CD14-positive monocyte (primary cell): ENCODE measurements at regions not wholly inside any gene's neighbourhood (a gene's known extent, or its start where the extent isn't known, plus 50 kb on each side); places are given as distances from the start of the nearest gene placed in this dataset.

Source experiments
- DNase-seq, 3 donors: peaks; one replicate each; pipeline ENCODE4 v3.0.0-alpha.2; 2011 to 2022
- H2AFZ ChIP-seq: 2 replicates; pipeline ENCODE4 v1.6.0; 2012; ENCODE audit warnings: mild to moderate bottlenecking, low read depth, low read length, inconsistent platforms; ENCODE audit not compliant: insufficient read depth, poor library complexity, severe bottlenecking
- H3K27ac ChIP-seq, 2 donors: 1 replicate in 1 of 2; 2 replicates in 1 of 2; pipeline ENCODE4 v1.5.1; 2012 to 2013; ENCODE audit warnings: low read length in 2 of 2, control low read depth in 1 of 2, inconsistent platforms in 1 of 2, low read depth in 1 of 2, mild to moderate bottlenecking in 1 of 2
- H3K27me3 ChIP-seq, 2 donors: one replicate each; pipeline versions ENCODE4 v1.6.0 to v1.6.1; 2011 to 2013; ENCODE audit warnings: low read length in 2 of 2; ENCODE audit not compliant: control insufficient read depth in 2 of 2, insufficient read depth in 2 of 2
- H3K36me3 ChIP-seq, 2 donors: replicated peaks in 1 of 2; 1 replicate in 1 of 2; 2 replicates in 1 of 2; pipeline versions ENCODE4 v1.5.1 to v1.6.1; 2012 to 2013; ENCODE audit warnings: low read length in 2 of 2, control low read depth in 1 of 2, inconsistent platforms in 1 of 2, mild to moderate bottlenecking in 1 of 2; ENCODE audit not compliant: insufficient read depth in 2 of 2, control insufficient read depth in 1 of 2
- H3K4me1 ChIP-seq, 2 donors: 1 replicate in 1 of 2; 2 replicates in 1 of 2; pipeline versions ENCODE4 v1.5.1 to v1.6.1; 2012 to 2013; ENCODE audit warnings: low read length in 2 of 2, control low read depth in 1 of 2, inconsistent platforms in 1 of 2, mild to moderate bottlenecking in 1 of 2, moderate library complexity in 1 of 2; ENCODE audit not compliant: insufficient read depth in 2 of 2, control insufficient read depth in 1 of 2
- H3K4me2 ChIP-seq: replicated peaks from 2 replicates; pipeline ENCODE3; 2012; ENCODE audit warnings: low read length, moderate library complexity, mild to moderate bottlenecking; ENCODE audit not compliant: poor library complexity, severe bottlenecking; ENCODE audit errors: extremely low read depth
- H3K4me3 ChIP-seq, 3 experiments: fragments of 200-600 bp in 1 of 3; sonication (generic) in 1 of 3; replicated peaks in 1 of 3; 1 replicate in 2 of 3; 2 replicates in 1 of 3; pipeline ENCODE4 v1.5.1; 2011 to 2013; ENCODE audit warnings: low read length in 3 of 3, mild to moderate bottlenecking in 3 of 3, control low read depth in 2 of 3, low read depth in 2 of 3, inconsistent platforms in 1 of 3, moderate library complexity in 1 of 3
- H3K79me2 ChIP-seq: 2 replicates; pipeline ENCODE4 v1.6.0; 2012; ENCODE audit warnings: mild to moderate bottlenecking, control low read depth, inconsistent platforms, low read length, moderate library complexity; ENCODE audit not compliant: insufficient read depth
- H3K9ac ChIP-seq: 2 replicates; pipeline ENCODE4 v1.6.0; 2017; ENCODE audit warnings: low read length, mild to moderate bottlenecking; ENCODE audit not compliant: insufficient read depth, poor library complexity, severe bottlenecking
- H3K9me3 ChIP-seq, 2 donors: replicated peaks in 1 of 2; 1 replicate in 1 of 2; 2 replicates in 1 of 2; pipeline versions ENCODE4 v1.5.1 to v1.6.1; 2012 to 2013; ENCODE audit warnings: low read length in 2 of 2, control low read depth in 1 of 2; ENCODE audit not compliant: control insufficient read depth in 1 of 2, insufficient read depth in 1 of 2
- H4K20me1 ChIP-seq: 2 replicates; pipeline ENCODE4 v1.6.0; 2012; ENCODE audit warnings: mild to moderate bottlenecking, low read length, control low read depth, moderate library complexity; ENCODE audit not compliant: insufficient read depth
- H3K27ac Mint-ChIP-seq, 7 donors: one replicate each; pipeline ENCODE4 v1.8.0; 2020; ENCODE audit warnings: mild to moderate bottlenecking in 7 of 7, mixed read lengths in 7 of 7, moderate library complexity in 6 of 7, inconsistent platforms in 2 of 7
- H3K27me3 Mint-ChIP-seq, 3 donors: one replicate each; pipeline ENCODE4 v1.8.0; 2021 to 2022; ENCODE audit warnings: low read depth in 3 of 3, mild to moderate bottlenecking in 3 of 3, mixed read lengths in 3 of 3, moderate library complexity in 3 of 3, inconsistent platforms in 1 of 3
- H3K36me3 Mint-ChIP-seq, 2 donors: one replicate each; pipeline ENCODE4 v1.8.0; 2020; ENCODE audit warnings: mixed read lengths in 2 of 2, inconsistent platforms in 1 of 2, mild to moderate bottlenecking in 1 of 2
- H3K4me1 Mint-ChIP-seq: one replicate; pipeline ENCODE4 v1.8.0; 2020; ENCODE audit warnings: mild to moderate bottlenecking, mixed read lengths
- H3K4me3 Mint-ChIP-seq, 2 donors: one replicate each; pipeline ENCODE4 v1.8.0; 2020; ENCODE audit warnings: mild to moderate bottlenecking in 2 of 2, mixed read lengths in 2 of 2, moderate library complexity in 1 of 2
- H3K9me3 Mint-ChIP-seq, 7 donors: one replicate each; pipeline ENCODE4 v1.8.0; 2020 to 2022; ENCODE audit warnings: mixed read lengths in 7 of 7, mild to moderate bottlenecking in 6 of 7, moderate library complexity in 6 of 7, inconsistent platforms in 2 of 7
- WGBS: methylation state at CpG from one replicate; pipeline ENCODE4 v1.1.5; 2013; ENCODE audit warnings: missing lambda C conversion rate; ENCODE audit not compliant: insufficient coverage; 5-methylcytosine and 5-hydroxymethylcytosine counted together
- intact Hi-C, 2 donors: fragments of 100-400 bp; cut with micrococcal nuclease; formaldehyde crosslinking; loops; one replicate each; pipeline versions ENCODE4 v1.15.0 to v1.15.1; 2023
- TF ChIP-seq, protein P1 (sequence below): fragments of 200-600 bp; IDR thresholded peaks from one replicate; pipeline ENCODE4 v1.8.0; 2022; ENCODE audit warnings: antibody characterized with exemption, mild to moderate bottlenecking

DNA sequence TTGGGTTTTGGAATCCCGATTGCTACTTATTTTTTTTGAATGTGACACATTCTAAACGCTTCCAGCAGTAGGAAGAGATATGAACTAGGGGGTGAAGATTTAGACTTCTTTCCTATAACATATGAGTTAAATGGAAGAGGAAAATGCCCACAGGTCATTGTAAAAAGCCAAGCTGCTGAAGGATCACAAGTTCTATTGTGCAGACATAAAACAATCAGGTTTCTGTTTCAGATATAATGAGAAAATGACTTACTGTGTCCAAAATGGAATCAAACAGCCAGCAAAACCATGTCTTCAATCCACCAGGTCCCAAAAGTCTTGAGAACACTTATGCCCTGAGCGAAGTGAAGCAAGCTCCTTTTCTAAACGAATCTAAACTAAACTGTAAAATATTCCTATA lies 157.0 kb upstream of the SOX9 start:
- WGBS, result no CpG with 5 or more reads among the region's 4 CpGs
- H3K9me3 Mint-ChIP-seq, result peaks cover 0 to 12% (median 4%) of the 10 kb centered on the region in 7 donors
- TF ChIP-seq, protein P1, sequence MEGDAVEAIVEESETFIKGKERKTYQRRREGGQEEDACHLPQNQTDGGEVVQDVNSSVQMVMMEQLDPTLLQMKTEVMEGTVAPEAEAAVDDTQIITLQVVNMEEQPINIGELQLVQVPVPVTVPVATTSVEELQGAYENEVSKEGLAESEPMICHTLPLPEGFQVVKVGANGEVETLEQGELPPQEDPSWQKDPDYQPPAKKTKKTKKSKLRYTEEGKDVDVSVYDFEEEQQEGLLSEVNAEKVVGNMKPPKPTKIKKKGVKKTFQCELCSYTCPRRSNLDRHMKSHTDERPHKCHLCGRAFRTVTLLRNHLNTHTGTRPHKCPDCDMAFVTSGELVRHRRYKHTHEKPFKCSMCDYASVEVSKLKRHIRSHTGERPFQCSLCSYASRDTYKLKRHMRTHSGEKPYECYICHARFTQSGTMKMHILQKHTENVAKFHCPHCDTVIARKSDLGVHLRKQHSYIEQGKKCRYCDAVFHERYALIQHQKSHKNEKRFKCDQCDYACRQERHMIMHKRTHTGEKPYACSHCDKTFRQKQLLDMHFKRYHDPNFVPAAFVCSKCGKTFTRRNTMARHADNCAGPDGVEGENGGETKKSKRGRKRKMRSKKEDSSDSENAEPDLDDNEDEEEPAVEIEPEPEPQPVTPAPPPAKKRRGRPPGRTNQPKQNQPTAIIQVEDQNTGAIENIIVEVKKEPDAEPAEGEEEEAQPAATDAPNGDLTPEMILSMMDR, result no peak
- Histone ChIP-seq H2AFZ (no peak overlapping the region), H3K79me2 (no peaks in the 10 kb centered on the region), H3K4me3 (no peak overlapping the region), H4K20me1 (no peaks in the 10 kb centered on the region), H3K9me3 (peaks cover 0 to 3% of the 10 kb centered on the region in 2 donors), H3K9ac (no peak overlapping the region), H3K27ac (no peak overlapping the region), H3K4me2 (no peak overlapping the region), H3K36me3 (no peaks in the 10 kb centered on the region), H3K27me3 (no peaks in the 10 kb centered on the region), H3K4me1 (no peaks in the 10 kb centered on the region)
- H3K27ac Mint-ChIP-seq, result no peak overlapping the region
- no peaks in the 10 kb centered on the region for H3K36me3 Mint-ChIP-seq
- no peak for DNase-seq
- intact Hi-C loops, result no loop called here
- H3K4me3 Mint-ChIP-seq, result no peak overlapping the region
- H3K4me1 Mint-ChIP-seq, result no peaks in the 10 kb centered on the region
- H3K27me3 Mint-ChIP-seq, result peaks cover 0 to 5% (median 0%) of the 10 kb centered on the region in 3 donors

DNA sequence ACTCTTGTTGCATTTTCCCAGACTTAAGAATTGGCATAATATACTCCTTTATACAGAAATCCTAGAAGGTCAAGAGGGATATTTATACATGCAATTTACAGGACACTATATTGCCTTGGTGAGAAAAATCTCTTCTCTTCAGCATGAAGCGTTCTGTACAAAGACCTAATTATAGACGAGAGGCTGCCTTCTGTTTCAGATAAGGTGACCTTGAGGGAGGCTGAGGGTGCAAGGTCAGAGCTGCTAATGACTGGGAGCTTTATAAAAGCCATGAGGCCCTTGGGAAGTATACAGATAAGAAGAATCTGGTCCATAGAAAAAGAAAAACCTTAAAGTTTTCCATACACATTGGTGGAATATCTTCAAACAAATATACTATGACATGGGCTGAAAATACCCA lies 156.3 kb upstream of the SOX9 start:
- Histone ChIP-seq H3K4me2 (no peak overlapping the region), H3K27me3 (no peaks in the 10 kb centered on the region), H3K9me3 (peaks cover 0 to 3% of the 10 kb centered on the region in 2 donors), H2AFZ (no peak overlapping the region), H3K79me2 (no peaks in the 10 kb centered on the region), H4K20me1 (no peaks in the 10 kb centered on the region), H3K4me3 (no peak overlapping the region), H3K36me3 (no peaks in the 10 kb centered on the region), H3K9ac (no peak overlapping the region), H3K4me1 (no peaks in the 10 kb centered on the region), H3K27ac (no peak overlapping the region)
- H3K4me3 Mint-ChIP-seq, result no peak overlapping the region
- TF ChIP-seq, protein P1, result no peak
- H3K27me3 Mint-ChIP-seq, result peaks cover 0 to 5% (median 0%) of the 10 kb centered on the region in 3 donors
- intact Hi-C loops, result no loop called here
- peaks cover 0 to 12% (median 4%) of the 10 kb centered on the region in 7 donors for H3K9me3 Mint-ChIP-seq
- no peak for DNase-seq
- no CpG with 5 or more reads among the region's 2 CpGs for WGBS
- no peaks in the 10 kb centered on the region for H3K4me1 Mint-ChIP-seq
- H3K36me3 Mint-ChIP-seq, result no peaks in the 10 kb centered on the region
- no peak overlapping the region for H3K27ac Mint-ChIP-seq
